ENCODE measurements at regions not wholly inside any gene's neighbourhood (a gene's known extent, or its start where the extent isn't known, plus 50 kb on each side); places are given as distances from the start of the nearest gene placed in this dataset.

GRCh38 chr15:38174691-38175090 is 77.9 kb upstream of the SPRED1 start:
- Mint-ChIP-seq H3K4me3 (ENCODE audit: unreplicated experiment) (no peak overlapping the region), H3K27ac (ENCODE audit: unreplicated experiment) (no peak overlapping the region), H3K36me3 (ENCODE audit: unreplicated experiment) (no peaks in the 10 kb centered on the region), H3K27me3 (ENCODE audit: unreplicated experiment) (peaks cover 4% of the 10 kb centered on the region), H3K4me1 (ENCODE audit: unreplicated experiment) (peaks cover 10% of the 10 kb centered on the region), H3K9me3 (ENCODE audit: unreplicated experiment) (no peaks in the 10 kb centered on the region)
- TF ChIP-seq, protein P1, sequence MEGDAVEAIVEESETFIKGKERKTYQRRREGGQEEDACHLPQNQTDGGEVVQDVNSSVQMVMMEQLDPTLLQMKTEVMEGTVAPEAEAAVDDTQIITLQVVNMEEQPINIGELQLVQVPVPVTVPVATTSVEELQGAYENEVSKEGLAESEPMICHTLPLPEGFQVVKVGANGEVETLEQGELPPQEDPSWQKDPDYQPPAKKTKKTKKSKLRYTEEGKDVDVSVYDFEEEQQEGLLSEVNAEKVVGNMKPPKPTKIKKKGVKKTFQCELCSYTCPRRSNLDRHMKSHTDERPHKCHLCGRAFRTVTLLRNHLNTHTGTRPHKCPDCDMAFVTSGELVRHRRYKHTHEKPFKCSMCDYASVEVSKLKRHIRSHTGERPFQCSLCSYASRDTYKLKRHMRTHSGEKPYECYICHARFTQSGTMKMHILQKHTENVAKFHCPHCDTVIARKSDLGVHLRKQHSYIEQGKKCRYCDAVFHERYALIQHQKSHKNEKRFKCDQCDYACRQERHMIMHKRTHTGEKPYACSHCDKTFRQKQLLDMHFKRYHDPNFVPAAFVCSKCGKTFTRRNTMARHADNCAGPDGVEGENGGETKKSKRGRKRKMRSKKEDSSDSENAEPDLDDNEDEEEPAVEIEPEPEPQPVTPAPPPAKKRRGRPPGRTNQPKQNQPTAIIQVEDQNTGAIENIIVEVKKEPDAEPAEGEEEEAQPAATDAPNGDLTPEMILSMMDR (IDR thresholded peaks at IDR 0.05) = no peak
- DNase-seq (ENCODE audit: extremely low spot score, unreplicated experiment) = no peak

GRCh38 chr15:38176155-38176554 is 76.5 kb upstream of the SPRED1 start:
- Mint-ChIP-seq H3K4me3 (ENCODE audit: unreplicated experiment) (no peak overlapping the region), H3K27ac (ENCODE audit: unreplicated experiment) (no peak overlapping the region), H3K9me3 (ENCODE audit: unreplicated experiment) (no peaks in the 10 kb centered on the region), H3K36me3 (ENCODE audit: unreplicated experiment) (no peaks in the 10 kb centered on the region), H3K4me1 (ENCODE audit: unreplicated experiment) (peaks cover 10% of the 10 kb centered on the region), H3K27me3 (ENCODE audit: unreplicated experiment) (peaks cover 4% of the 10 kb centered on the region)
- TF ChIP-seq, protein P1 (IDR thresholded peaks at IDR 0.05) = no peak
- DNase-seq (ENCODE audit: extremely low spot score, unreplicated experiment) = no peak

- H3K36me3 Mint-ChIP-seq (ENCODE audit: unreplicated experiment) = no peaks in the 10 kb centered on the region
- no peak for DNase-seq (ENCODE audit: extremely low spot score, unreplicated experiment)
- no peak overlapping the region for H3K4me3 Mint-ChIP-seq (ENCODE audit: unreplicated experiment)
- TF ChIP-seq, protein P1 (IDR thresholded peaks at IDR 0.05) = no peak
- no peak overlapping the region for H3K27ac Mint-ChIP-seq (ENCODE audit: unreplicated experiment)
- no peaks in the 10 kb centered on the region for H3K9me3 Mint-ChIP-seq (ENCODE audit: unreplicated experiment)
- peaks cover 4% of the 10 kb centered on the region for H3K27me3 Mint-ChIP-seq (ENCODE audit: unreplicated experiment)
- peaks cover 10% of the 10 kb centered on the region for H3K4me1 Mint-ChIP-seq (ENCODE audit: unreplicated experiment)
Measured at GRCh38 chr15:38176691-38177090, 75.9 kb upstream of the SPRED1 start.

DNA sequence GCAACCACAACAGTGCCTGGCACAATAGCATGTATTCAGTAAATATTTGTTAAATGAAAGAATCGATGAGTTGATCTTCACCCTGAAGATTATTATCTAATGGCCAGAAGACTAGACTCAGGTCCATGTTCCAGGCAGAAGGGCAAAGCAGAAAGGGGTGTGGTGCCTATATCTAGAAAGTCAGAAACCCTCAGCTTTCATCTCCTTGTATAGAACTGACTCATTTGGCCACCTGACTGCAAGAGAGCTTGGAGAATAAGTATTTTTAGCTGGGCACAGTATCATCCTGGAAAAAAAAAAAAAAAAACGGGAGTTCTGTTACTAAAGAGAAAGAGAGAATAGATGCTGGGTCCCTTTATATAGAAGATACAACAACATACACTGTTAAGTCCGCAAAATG is 69.7 kb upstream of the SPRED1 start:
- TF ChIP-seq, protein P1 (IDR thresholded peaks at IDR 0.05) = no peak
- no peak for DNase-seq (ENCODE audit: extremely low spot score, unreplicated experiment)
- Mint-ChIP-seq H3K27ac (ENCODE audit: unreplicated experiment) (no peak overlapping the region), H3K4me3 (ENCODE audit: unreplicated experiment) (no peak overlapping the region), H3K9me3 (ENCODE audit: unreplicated experiment) (no peaks in the 10 kb centered on the region), H3K36me3 (ENCODE audit: unreplicated experiment) (no peaks in the 10 kb centered on the region), H3K27me3 (ENCODE audit: unreplicated experiment) (peaks cover 8% of the 10 kb centered on the region), H3K4me1 (ENCODE audit: unreplicated experiment) (no peaks in the 10 kb centered on the region)

DNA sequence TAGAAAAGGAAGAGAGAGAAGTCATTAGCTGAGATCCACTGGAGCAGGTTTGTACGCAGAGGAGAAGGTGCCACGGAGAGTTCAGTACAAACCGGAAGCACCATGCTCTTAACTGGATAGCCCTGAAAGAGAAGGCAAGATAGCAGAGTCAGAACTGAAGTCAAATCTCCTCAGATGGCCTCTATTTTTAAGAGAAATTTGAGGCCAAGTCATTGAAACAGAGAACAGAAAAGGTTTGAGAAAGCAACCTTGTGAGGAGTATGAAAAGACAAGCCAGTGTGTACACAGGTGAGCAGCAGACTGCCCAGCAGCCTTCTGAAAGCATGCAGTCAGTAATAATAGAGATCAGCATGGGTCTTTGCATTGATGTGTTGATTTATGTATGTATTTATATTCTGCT is 66.1 kb upstream of the SPRED1 start:
- peaks cover 7% of the 10 kb centered on the region for H3K4me1 Mint-ChIP-seq (ENCODE audit: unreplicated experiment)
- no peaks in the 10 kb centered on the region for H3K9me3 Mint-ChIP-seq (ENCODE audit: unreplicated experiment)
- peaks cover 9% of the 10 kb centered on the region for H3K27me3 Mint-ChIP-seq (ENCODE audit: unreplicated experiment)
- DNase-seq (ENCODE audit: extremely low spot score, unreplicated experiment) = no peak
- TF ChIP-seq, protein P1 (IDR thresholded peaks at IDR 0.05) = no peak
- H3K27ac Mint-ChIP-seq (ENCODE audit: unreplicated experiment) = no peak overlapping the region
- no peaks in the 10 kb centered on the region for H3K36me3 Mint-ChIP-seq (ENCODE audit: unreplicated experiment)
- H3K4me3 Mint-ChIP-seq (ENCODE audit: unreplicated experiment) = no peak overlapping the region
